CD14-positive monocyte (primary cell): ENCODE measurements at regions not wholly inside any gene's neighbourhood (a gene's known extent, or its start where the extent isn't known, plus 50 kb on each side); places are given as distances from the start of the nearest gene placed in this dataset.

Experiments
- DNase-seq, 3 donors: peaks; one replicate each; pipeline ENCODE4 v3.0.0-alpha.2; 2011 to 2022
- H2AFZ ChIP-seq: 2 replicates; pipeline ENCODE4 v1.6.0; 2012; ENCODE audit warnings: mild to moderate bottlenecking, low read depth, low read length, inconsistent platforms; ENCODE audit not compliant: insufficient read depth, poor library complexity, severe bottlenecking
- H3K27ac ChIP-seq, 2 donors: 1 replicate in 1 of 2; 2 replicates in 1 of 2; pipeline ENCODE4 v1.5.1; 2012 to 2013; ENCODE audit warnings: low read length in 2 of 2, control low read depth in 1 of 2, inconsistent platforms in 1 of 2, low read depth in 1 of 2, mild to moderate bottlenecking in 1 of 2
- H3K27me3 ChIP-seq, 2 donors: one replicate each; pipeline versions ENCODE4 v1.6.0 to v1.6.1; 2011 to 2013; ENCODE audit warnings: low read length in 2 of 2; ENCODE audit not compliant: control insufficient read depth in 2 of 2, insufficient read depth in 2 of 2
- H3K36me3 ChIP-seq, 2 donors: replicated peaks in 1 of 2; 1 replicate in 1 of 2; 2 replicates in 1 of 2; pipeline versions ENCODE4 v1.5.1 to v1.6.1; 2012 to 2013; ENCODE audit warnings: low read length in 2 of 2, control low read depth in 1 of 2, inconsistent platforms in 1 of 2, mild to moderate bottlenecking in 1 of 2; ENCODE audit not compliant: insufficient read depth in 2 of 2, control insufficient read depth in 1 of 2
- H3K4me1 ChIP-seq, 2 donors: 1 replicate in 1 of 2; 2 replicates in 1 of 2; pipeline versions ENCODE4 v1.5.1 to v1.6.1; 2012 to 2013; ENCODE audit warnings: low read length in 2 of 2, control low read depth in 1 of 2, inconsistent platforms in 1 of 2, mild to moderate bottlenecking in 1 of 2, moderate library complexity in 1 of 2; ENCODE audit not compliant: insufficient read depth in 2 of 2, control insufficient read depth in 1 of 2
- H3K4me2 ChIP-seq: replicated peaks from 2 replicates; pipeline ENCODE3; 2012; ENCODE audit warnings: low read length, moderate library complexity, mild to moderate bottlenecking; ENCODE audit not compliant: poor library complexity, severe bottlenecking; ENCODE audit errors: extremely low read depth
- H3K4me3 ChIP-seq, 3 experiments: fragments of 200-600 bp in 1 of 3; sonication (generic) in 1 of 3; replicated peaks in 1 of 3; 1 replicate in 2 of 3; 2 replicates in 1 of 3; pipeline ENCODE4 v1.5.1; 2011 to 2013; ENCODE audit warnings: low read length in 3 of 3, mild to moderate bottlenecking in 3 of 3, control low read depth in 2 of 3, low read depth in 2 of 3, inconsistent platforms in 1 of 3, moderate library complexity in 1 of 3
- H3K79me2 ChIP-seq: 2 replicates; pipeline ENCODE4 v1.6.0; 2012; ENCODE audit warnings: mild to moderate bottlenecking, control low read depth, inconsistent platforms, low read length, moderate library complexity; ENCODE audit not compliant: insufficient read depth
- H3K9ac ChIP-seq: 2 replicates; pipeline ENCODE4 v1.6.0; 2017; ENCODE audit warnings: low read length, mild to moderate bottlenecking; ENCODE audit not compliant: insufficient read depth, poor library complexity, severe bottlenecking
- H3K9me3 ChIP-seq, 2 donors: replicated peaks in 1 of 2; 1 replicate in 1 of 2; 2 replicates in 1 of 2; pipeline versions ENCODE4 v1.5.1 to v1.6.1; 2012 to 2013; ENCODE audit warnings: low read length in 2 of 2, control low read depth in 1 of 2; ENCODE audit not compliant: control insufficient read depth in 1 of 2, insufficient read depth in 1 of 2
- H4K20me1 ChIP-seq: 2 replicates; pipeline ENCODE4 v1.6.0; 2012; ENCODE audit warnings: mild to moderate bottlenecking, low read length, control low read depth, moderate library complexity; ENCODE audit not compliant: insufficient read depth
- H3K27ac Mint-ChIP-seq, 7 donors: one replicate each; pipeline ENCODE4 v1.8.0; 2020; ENCODE audit warnings: mild to moderate bottlenecking in 7 of 7, mixed read lengths in 7 of 7, moderate library complexity in 6 of 7, inconsistent platforms in 2 of 7
- H3K27me3 Mint-ChIP-seq, 3 donors: one replicate each; pipeline ENCODE4 v1.8.0; 2021 to 2022; ENCODE audit warnings: low read depth in 3 of 3, mild to moderate bottlenecking in 3 of 3, mixed read lengths in 3 of 3, moderate library complexity in 3 of 3, inconsistent platforms in 1 of 3
- H3K36me3 Mint-ChIP-seq, 2 donors: one replicate each; pipeline ENCODE4 v1.8.0; 2020; ENCODE audit warnings: mixed read lengths in 2 of 2, inconsistent platforms in 1 of 2, mild to moderate bottlenecking in 1 of 2
- H3K4me1 Mint-ChIP-seq: one replicate; pipeline ENCODE4 v1.8.0; 2020; ENCODE audit warnings: mild to moderate bottlenecking, mixed read lengths
- H3K4me3 Mint-ChIP-seq, 2 donors: one replicate each; pipeline ENCODE4 v1.8.0; 2020; ENCODE audit warnings: mild to moderate bottlenecking in 2 of 2, mixed read lengths in 2 of 2, moderate library complexity in 1 of 2
- H3K9me3 Mint-ChIP-seq, 7 donors: one replicate each; pipeline ENCODE4 v1.8.0; 2020 to 2022; ENCODE audit warnings: mixed read lengths in 7 of 7, mild to moderate bottlenecking in 6 of 7, moderate library complexity in 6 of 7, inconsistent platforms in 2 of 7
- CTCF ChIP-seq: fragments of 200-600 bp; IDR thresholded peaks from one replicate; pipeline ENCODE4 v1.8.0; 2022; ENCODE audit warnings: antibody characterized with exemption, mild to moderate bottlenecking
- WGBS: methylation state at CpG from one replicate; pipeline ENCODE4 v1.1.5; 2013; ENCODE audit warnings: missing lambda C conversion rate; ENCODE audit not compliant: insufficient coverage; 5-methylcytosine and 5-hydroxymethylcytosine counted together
- intact Hi-C, 2 donors: fragments of 100-400 bp; cut with micrococcal nuclease; formaldehyde crosslinking; loops; one replicate each; pipeline versions ENCODE4 v1.15.0 to v1.15.1; 2023

GRCh38 chr5:60261732-60262131 lies 368.2 kb upstream of the PDE4D start:
- H3K36me3 Mint-ChIP-seq, result peaks cover 0 to 5% of the 10 kb centered on the region in 2 donors
- peaks cover 68% of the 10 kb centered on the region for H3K4me1 Mint-ChIP-seq
- no CpG with 5 or more reads among the region's 1 CpG for whole genome bisulfite sequencing
- Histone ChIP-seq H3K4me3 (no peak overlapping the region), H3K36me3 (no peaks in the 10 kb centered on the region), H2AFZ (no peak overlapping the region), H3K4me1 (peaks cover 51 to 67% of the 10 kb centered on the region in 2 donors), H3K27ac (peak overlapping the region in 1 of 2 donors; percentile 50), H3K79me2 (no peaks in the 10 kb centered on the region), H3K4me2 (no peak overlapping the region), H3K9me3 (no peaks in the 10 kb centered on the region), H4K20me1 (no peaks in the 10 kb centered on the region), H3K27me3 (no peaks in the 10 kb centered on the region), H3K9ac (no peak overlapping the region)
- TF ChIP-seq CTCF, result no peak
- H3K27ac Mint-ChIP-seq, result peak overlapping the region in 5 of 7 donors; percentile 27 to 78 (median 64)
- intact Hi-C loops, result loop anchor here in 1 of 2 donors (10.0 kb wide), 1 partner anchor 57 kb away; no protein-coding TSS in a partner anchor
- no peaks in the 10 kb centered on the region for H3K9me3 Mint-ChIP-seq
- H3K27me3 Mint-ChIP-seq, result no peaks in the 10 kb centered on the region
- no peak for DNase-seq
- H3K4me3 Mint-ChIP-seq, result no peak overlapping the region

- H3K27me3 Mint-ChIP-seq, result no peaks in the 10 kb centered on the region
These were observed 367.1 kb upstream of the PDE4D start for GRCh38 chr5:60260658-60261057.

More at GRCh38 chr5:60260658-60261057, 367.1 kb upstream of the PDE4D start:
- no peak overlapping the region for H3K4me2 ChIP-seq
- no peak overlapping the region for H3K9ac ChIP-seq
- TF ChIP-seq CTCF, result no peak
- no peak overlapping the region for H2AFZ ChIP-seq
- peaks cover 0 to 5% of the 10 kb centered on the region in 2 donors for H3K36me3 Mint-ChIP-seq
- no peaks in the 10 kb centered on the region for H3K27me3 ChIP-seq
- peak in 2 of 3 donors; percentile 10 to 17 for DNase-seq
- no peak overlapping the region for H3K4me3 Mint-ChIP-seq
- H3K36me3 ChIP-seq, result no peaks in the 10 kb centered on the region
- no peaks in the 10 kb centered on the region for H3K9me3 Mint-ChIP-seq
- H3K4me1 Mint-ChIP-seq, result peaks cover 71% of the 10 kb centered on the region
- H3K27ac Mint-ChIP-seq, result peak overlapping the region; percentile 4 to 89 (median 24)
- intact Hi-C loops, result loop anchor here in 1 of 2 donors (10.0 kb wide), 1 partner anchor 56 kb away; no protein-coding TSS in a partner anchor
- H3K4me1 ChIP-seq, result peaks cover 53 to 67% of the 10 kb centered on the region in 2 donors
- H4K20me1 ChIP-seq, result no peaks in the 10 kb centered on the region
- no peaks in the 10 kb centered on the region for H3K79me2 ChIP-seq
- H3K4me3 ChIP-seq, result no peak overlapping the region
- no peaks in the 10 kb centered on the region for H3K9me3 ChIP-seq
- H3K27ac ChIP-seq, result peak overlapping the region in 1 of 2 donors; percentile 87
- WGBS, result no CpG with 5 or more reads among the region's 1 CpG
